ENCODE measurements at regions not wholly inside any gene's neighbourhood (a gene's known extent, or its start where the extent isn't known, plus 50 kb on each side); places are given as distances from the start of the nearest gene placed in this dataset.
"Not testable (repeated sequence)": the region's sequence is repeated elsewhere in the genome, so short reads cannot be mapped to it uniquely, and the experiment has no call there.

GRCh38 chr6:170055797-170056196 is 235.1 kb downstream of the DLL1 start:
- TF ChIP-seq POLR2A, CTCF (IDR thresholded peaks at IDR 0.05): not testable (repeated sequence)
